ENCODE measurements at regions not wholly inside any gene's neighbourhood (a gene's known extent, or its start where the extent isn't known, plus 50 kb on each side); places are given as distances from the start of the nearest gene placed in this dataset.

GRCh38 chr3:39665441-39665840, 144.0 kb upstream of the MYRIP start:
- H3K4me3 ChIP-seq = no peak overlapping the region
- H3K36me3 ChIP-seq (ENCODE audit: low read depth, missing control alignments) = no peaks in the 10 kb centered on the region
- H3K4me1 ChIP-seq = no peaks in the 10 kb centered on the region
- H3K27me3 ChIP-seq = no peaks in the 10 kb centered on the region
- DNase-seq = no peak
- no peak overlapping the region for H3K27ac ChIP-seq
- intact Hi-C loops (cut with DNase I; ENCODE audit: low total_unique reads) = no loop called here
- no peaks in the 10 kb centered on the region for H3K9me3 ChIP-seq
- TF ChIP-seq CTCF (IDR thresholded peaks at IDR 0.05) = no peak
- TF ChIP-seq POLR2A (IDR thresholded peaks at IDR 0.05) = no peak

GRCh38 chr3:39668420-39668819, 141.0 kb upstream of the MYRIP start:
- 24 to 32% methylated on average over 5 of the region's 5 CpGs for WGBS, 2 donors
- TF ChIP-seq CTCF (IDR thresholded peaks at IDR 0.05) = peak in 1 of 3 experiments; percentile 47
- no peak for TF ChIP-seq POLR2A (IDR thresholded peaks at IDR 0.05)
- H3K27me3 ChIP-seq = no peaks in the 10 kb centered on the region
- H3K9me3 ChIP-seq = no peaks in the 10 kb centered on the region
- DNase-seq = peak; percentile 19
- no peak overlapping the region for H3K27ac ChIP-seq
- H3K36me3 ChIP-seq (ENCODE audit: low read depth, missing control alignments) = no peaks in the 10 kb centered on the region
- no peak overlapping the region for H3K4me3 ChIP-seq
- intact Hi-C loops (cut with DNase I; ENCODE audit: low total_unique reads) = no loop called here
- H3K4me1 ChIP-seq = no peaks in the 10 kb centered on the region

GRCh38 chr3:39671116-39671515, 138.3 kb upstream of the MYRIP start:
- TF ChIP-seq POLR2A (IDR thresholded peaks at IDR 0.05) (no peak), CTCF (IDR thresholded peaks at IDR 0.05) (no peak)
- DNase-seq = no peak
- no peaks in the 10 kb centered on the region for H3K27me3 ChIP-seq
- H3K27ac ChIP-seq = no peak overlapping the region
- no peaks in the 10 kb centered on the region for H3K9me3 ChIP-seq
- intact Hi-C loops (cut with DNase I; ENCODE audit: low total_unique reads) = no loop called here
- H3K36me3 ChIP-seq (ENCODE audit: low read depth, missing control alignments) = no peaks in the 10 kb centered on the region
- WGBS, 2 donors = 76 to 87% methylated on average over 4 of the region's 4 CpGs
- no peaks in the 10 kb centered on the region for H3K4me1 ChIP-seq
- H3K4me3 ChIP-seq = no peak overlapping the region

GRCh38 chr3:39671600-39671999, 137.8 kb upstream of the MYRIP start:
- intact Hi-C loops (cut with DNase I; ENCODE audit: low total_unique reads) = no loop called here
- Histone ChIP-seq H3K27ac (no peak overlapping the region), H3K9me3 (no peaks in the 10 kb centered on the region), H3K4me3 (no peak overlapping the region), H3K36me3 (ENCODE audit: low read depth, missing control alignments) (no peaks in the 10 kb centered on the region), H3K27me3 (no peaks in the 10 kb centered on the region), H3K4me1 (no peaks in the 10 kb centered on the region)
- WGBS, 2 donors = 63 to 65% methylated on average over 2 of the region's 2 CpGs
- no peak for DNase-seq
- no peak for TF ChIP-seq CTCF (IDR thresholded peaks at IDR 0.05)
- TF ChIP-seq POLR2A (IDR thresholded peaks at IDR 0.05) = no peak

GRCh38 chr3:39705351-39705900, 104.0 kb upstream of the MYRIP start:
- no peaks in the 10 kb centered on the region for H3K4me1 ChIP-seq
- TF ChIP-seq CTCF (IDR thresholded peaks at IDR 0.05) = no peak
- no peak for TF ChIP-seq POLR2A (IDR thresholded peaks at IDR 0.05)
- no peaks in the 10 kb centered on the region for H3K9me3 ChIP-seq
- no peaks in the 10 kb centered on the region for H3K36me3 ChIP-seq (ENCODE audit: low read depth, missing control alignments)
- H3K27ac ChIP-seq = no peak overlapping the region
- 75 to 82% methylated on average over 1 of the region's 1 CpG for whole genome bisulfite sequencing, 2 donors
- intact Hi-C loops (cut with DNase I; ENCODE audit: low total_unique reads) = no loop called here
- no peaks in the 10 kb centered on the region for H3K27me3 ChIP-seq
- no peak overlapping the region for H3K4me3 ChIP-seq
- no peak for DNase-seq
